H1 (cell line): ENCODE measurements at regions not wholly inside any gene's neighbourhood (a gene's known extent, or its start where the extent isn't known, plus 50 kb on each side); places are given as distances from the start of the nearest gene placed in this dataset.

Source experiments
- CTCF ChIA-PET: fragments of 300-600 bp; sonication (Branson Sonifier 250); formaldehyde crosslinking; loops from one replicate; lab custom pipeline; 2021; ENCODE audit not compliant: partially characterized antibody; lab: Charles Lee
- POLR2A ChIA-PET: fragments of 300-600 bp; sonication (Branson Sonifier 250); formaldehyde crosslinking; loops from one replicate; lab custom pipeline; 2021; ENCODE audit warnings: inconsistent platforms; ENCODE audit not compliant: partially characterized antibody; lab: Charles Lee
- DNase-seq, 2 experiments: peaks; one replicate each; pipeline versions ENCODE4 v3.0.0 to v3.0.0-alpha.2; 2010 to 2022; ENCODE audit warnings: low spot score in 2 of 2, low read depth in 1 of 2, mixed read lengths in 1 of 2
- FAIRE-seq: peaks from 2 replicates; lab custom pipeline; 2011; peaks lifted over from hg19 to GRCh38; lab: Jason Lieb, UNC
- H2AFZ ChIP-seq: 2 replicates; pipeline ENCODE4 v1.8.1; 2012; ENCODE audit warnings: low read length, inconsistent platforms
- H2AK5ac ChIP-seq: 2 replicates; pipeline ENCODE4 v1.6.1; 2013; ENCODE audit warnings: low read depth, low read length
- H2BK120ac ChIP-seq: replicated peaks from 2 replicates; pipeline ENCODE3; 2013; ENCODE audit warnings: low read depth, low read length, inconsistent platforms
- H2BK12ac ChIP-seq: 2 replicates; pipeline ENCODE4 v1.6.1; 2013; ENCODE audit warnings: low read depth, low read length
- H2BK15ac ChIP-seq: 2 replicates; pipeline ENCODE4 v1.6.1; 2013; ENCODE audit warnings: low read length
- H2BK20ac ChIP-seq: 2 replicates; pipeline ENCODE4 v1.6.1; 2013; ENCODE audit warnings: low read length
- H2BK5ac ChIP-seq: 2 replicates; pipeline ENCODE4 v1.6.1; 2013; ENCODE audit warnings: low read depth, low read length
- H3K14ac ChIP-seq: 2 replicates; pipeline ENCODE4 v1.6.1; 2013; ENCODE audit warnings: inconsistent platforms; ENCODE audit not compliant: insufficient read length
- H3K18ac ChIP-seq: 2 replicates; pipeline ENCODE4 v1.6.1; 2013; ENCODE audit warnings: low read length; ENCODE audit errors: extremely low read depth
- H3K23ac ChIP-seq: 2 replicates; pipeline ENCODE4 v1.6.1; 2013; ENCODE audit warnings: inconsistent platforms; ENCODE audit not compliant: insufficient read length
- H3K23me2 ChIP-seq: 2 replicates; pipeline ENCODE4 v1.6.1; 2013; ENCODE audit warnings: low read depth, low read length
- H3K27ac ChIP-seq: 2 replicates; pipeline ENCODE4 v1.6.1; 2011; ENCODE audit warnings: low read depth, low read length, inconsistent platforms
- H3K27me3 ChIP-seq, 4 experiments: replicated peaks in 1 of 4; 1 replicate in 1 of 4; 2 replicates in 3 of 4; pipeline versions ENCODE4 v1.6.1 to v1.8.1; 2011 to 2013; ENCODE audit warnings: low read length in 3 of 4, mild to moderate bottlenecking in 3 of 4, inconsistent platforms in 2 of 4, mixed read lengths in 2 of 4, moderate library complexity in 1 of 4; ENCODE audit not compliant: control insufficient read depth in 3 of 4, insufficient read depth in 3 of 4; ENCODE audit errors: extremely low read depth in 1 of 4
- H3K36me3 ChIP-seq, 4 experiments: 2 replicates each; pipeline versions ENCODE4 v1.6.1 to v1.8.1; 2011 to 2013; ENCODE audit warnings: mild to moderate bottlenecking in 4 of 4, low read length in 3 of 4, moderate library complexity in 2 of 4, control low read depth in 1 of 4, inconsistent platforms in 1 of 4; ENCODE audit not compliant: insufficient read depth in 4 of 4, control insufficient read depth in 2 of 4
- H3K4ac ChIP-seq: replicated peaks from 2 replicates; pipeline ENCODE3; 2013; ENCODE audit warnings: low read length, low read depth, mixed read lengths, inconsistent platforms; ENCODE audit not compliant: insufficient read length
- H3K4me1 ChIP-seq, 4 experiments: replicated peaks in 1 of 4; 1 replicate in 1 of 4; 2 replicates in 3 of 4; pipeline versions ENCODE4 v1.6.1 to v1.8.1; 2011 to 2013; ENCODE audit warnings: low read length in 3 of 4, inconsistent platforms in 2 of 4, mixed read lengths in 1 of 4; ENCODE audit not compliant: insufficient read depth in 4 of 4, control insufficient read depth in 3 of 4
- H3K4me2 ChIP-seq, 2 experiments: 2 replicates each; pipeline versions ENCODE4 v1.6.1 to v1.8.1; 2011 to 2013; ENCODE audit warnings: low read depth in 2 of 2, low read length in 2 of 2, control low read depth in 1 of 2, inconsistent platforms in 1 of 2, mild to moderate bottlenecking in 1 of 2; ENCODE audit not compliant: insufficient read depth in 1 of 2
- H3K4me3 ChIP-seq, 4 experiments: fragments of 200-600, 300-600 bp in 1 of 4; sonication (generic), shearing (Covaris generic), sonication (Bioruptor Twin) in 1 of 4; 2 replicates each; pipeline versions ENCODE4 v1.5.1 to v1.8.1; 2011 to 2016; ENCODE audit warnings: low read length in 4 of 4, low read depth in 3 of 4, control low read depth in 2 of 4, inconsistent platforms in 2 of 4, mild to moderate bottlenecking in 2 of 4, mixed read lengths in 1 of 4, moderate library complexity in 1 of 4; ENCODE audit not compliant: insufficient read depth in 2 of 4; ENCODE audit errors: extremely low read depth in 1 of 4
- H3K56ac ChIP-seq: replicated peaks from 2 replicates; pipeline ENCODE3; 2013; ENCODE audit warnings: low read depth, mild to moderate bottlenecking, mixed read lengths, low read length, inconsistent platforms; ENCODE audit not compliant: insufficient read length
- H3K79me1 ChIP-seq: 2 replicates; pipeline ENCODE4 v1.6.1; 2013; ENCODE audit warnings: low read depth, low read length, control low read depth
- H3K79me2 ChIP-seq, 2 experiments: 2 replicates each; pipeline versions ENCODE4 v1.6.1 to v1.8.1; 2012 to 2013; ENCODE audit warnings: low read length in 2 of 2, mild to moderate bottlenecking in 2 of 2, inconsistent platforms in 1 of 2; ENCODE audit not compliant: insufficient read depth in 2 of 2, control insufficient read depth in 1 of 2
- H3K9ac ChIP-seq, 4 experiments: replicated peaks in 1 of 4; 1 replicate in 1 of 4; 2 replicates in 3 of 4; pipeline versions ENCODE4 v1.6.1 to v1.8.1; 2011 to 2013; ENCODE audit warnings: low read depth in 3 of 4, low read length in 3 of 4, control low read depth in 2 of 4, mild to moderate bottlenecking in 2 of 4, moderate library complexity in 2 of 4, inconsistent platforms in 1 of 4; ENCODE audit errors: extremely low read depth in 1 of 4
- H3K9me3 ChIP-seq, 2 experiments: 2 replicates each; pipeline versions ENCODE4 v1.6.1 to v1.8.1; 2012 to 2013; ENCODE audit warnings: mild to moderate bottlenecking in 2 of 2, moderate library complexity in 2 of 2, control low read depth in 1 of 2, inconsistent platforms in 1 of 2, low read depth in 1 of 2, low read length in 1 of 2, mixed read lengths in 1 of 2; ENCODE audit not compliant: insufficient read depth in 2 of 2
- H4K20me1 ChIP-seq, 2 experiments: replicated peaks in 1 of 2; 2 replicates each; pipeline versions ENCODE3 to v1.8.1; 2011 to 2013; ENCODE audit warnings: inconsistent platforms in 2 of 2, low read length in 2 of 2, mild to moderate bottlenecking in 1 of 2; ENCODE audit not compliant: insufficient read depth in 2 of 2, control insufficient read depth in 1 of 2
- H4K5ac ChIP-seq: 2 replicates; pipeline ENCODE4 v1.6.1; 2013; ENCODE audit warnings: low read length, low read depth, mixed read lengths, inconsistent platforms; ENCODE audit not compliant: insufficient read length
- H4K8ac ChIP-seq: 2 replicates; pipeline ENCODE4 v1.8.0; 2013; ENCODE audit warnings: mild to moderate bottlenecking, moderate library complexity, low read length, inconsistent platforms; ENCODE audit not compliant: insufficient read depth; ENCODE audit errors: extremely low read depth
- H4K91ac ChIP-seq: replicated peaks from 2 replicates; pipeline ENCODE3; 2013; ENCODE audit warnings: low read length, mixed read lengths, inconsistent platforms; ENCODE audit not compliant: insufficient read length
- CBX5 ChIP-seq: fragments of 300-800, 300-1000 bp; sonication (generic); IDR thresholded peaks from 2 replicates; pipeline ENCODE4 v1.7.1; 2016; ENCODE audit warnings: antibody characterized with exemption, low read length, low read depth
- CBX8 ChIP-seq: fragments of 300-800, 300-1000 bp; sonication (generic); IDR thresholded peaks from 2 replicates; pipeline ENCODE4 v1.7.1; 2016; ENCODE audit warnings: low read depth, low read length, borderline replicate concordance
- CHD1 ChIP-seq: IDR thresholded peaks from 2 replicates; pipeline ENCODE4 v1.6.1; 2012; ENCODE audit warnings: low read depth, low read length, improper control_type of control experiment
- CHD2 ChIP-seq: IDR thresholded peaks from 2 replicates; pipeline ENCODE4 v1.6.1; 2012; ENCODE audit warnings: low read length, improper control_type of control experiment
- EGR1 ChIP-seq: IDR thresholded peaks from 2 replicates; pipeline ENCODE4 v1.6.1; 2011; ENCODE audit warnings: low read depth, low read length, borderline replicate concordance
- EZH2 ChIP-seq: fragments of 200-600 bp; sonication (generic); IDR thresholded peaks from 2 replicates; pipeline ENCODE4 v1.7.1; 2012; ENCODE audit warnings: low read depth, mild to moderate bottlenecking, moderate library complexity, low read length, inconsistent platforms; ENCODE audit not compliant: severe bottlenecking
- FOSL1 ChIP-seq: IDR thresholded peaks from 2 replicates; pipeline ENCODE4 v1.6.1; 2011; ENCODE audit warnings: mild to moderate bottlenecking, low read depth, low read length, moderate library complexity; ENCODE audit not compliant: insufficient read depth
- KDM4A ChIP-seq: IDR thresholded peaks from one replicate; pipeline ENCODE4 v1.7.1; 2012; ENCODE audit warnings: low read depth, mild to moderate bottlenecking, moderate library complexity, low read length, inconsistent platforms; ENCODE audit not compliant: severe bottlenecking
- POU5F1 ChIP-seq: IDR thresholded peaks from 2 replicates; pipeline ENCODE4 v1.6.1; 2011; ENCODE audit warnings: low read depth, mild to moderate bottlenecking, low read length, moderate library complexity
- RXRA ChIP-seq: IDR thresholded peaks from 2 replicates; pipeline ENCODE4 v1.6.1; 2011; ENCODE audit warnings: low read depth, mild to moderate bottlenecking, low read length, moderate library complexity; ENCODE audit not compliant: insufficient read depth
- SIN3A ChIP-seq, 2 experiments: IDR thresholded peaks in 1 of 2; conservative IDR thresholded peaks in 1 of 2; 2 replicates each; pipeline ENCODE4 v1.6.1; 2011 to 2012; ENCODE audit warnings: low read length in 2 of 2, improper control_type of control experiment in 1 of 2, low read depth in 1 of 2, mild to moderate bottlenecking in 1 of 2
- SIX5 ChIP-seq: IDR thresholded peaks from 2 replicates; pipeline ENCODE4 v1.6.1; 2011; ENCODE audit warnings: mild to moderate bottlenecking, low read depth, low read length
- SP4 ChIP-seq: IDR thresholded peaks from 2 replicates; pipeline ENCODE4 v1.6.1; 2012; ENCODE audit warnings: low read length, inconsistent platforms
- SRF ChIP-seq: IDR thresholded peaks from 2 replicates; pipeline ENCODE4 v1.6.1; 2011; ENCODE audit warnings: mild to moderate bottlenecking, low read depth, low read length, moderate library complexity
- SUZ12 ChIP-seq: fragments of 200-600 bp; sonication (generic); IDR thresholded peaks from 2 replicates; pipeline ENCODE4 v1.6.1; 2012; ENCODE audit warnings: mild to moderate bottlenecking, inconsistent platforms, low read length, moderate library complexity, mixed read lengths
- TAF1 ChIP-seq: IDR thresholded peaks from 2 replicates; pipeline ENCODE4 v1.6.1; 2011; ENCODE audit warnings: mild to moderate bottlenecking, low read depth, low read length

DNA sequence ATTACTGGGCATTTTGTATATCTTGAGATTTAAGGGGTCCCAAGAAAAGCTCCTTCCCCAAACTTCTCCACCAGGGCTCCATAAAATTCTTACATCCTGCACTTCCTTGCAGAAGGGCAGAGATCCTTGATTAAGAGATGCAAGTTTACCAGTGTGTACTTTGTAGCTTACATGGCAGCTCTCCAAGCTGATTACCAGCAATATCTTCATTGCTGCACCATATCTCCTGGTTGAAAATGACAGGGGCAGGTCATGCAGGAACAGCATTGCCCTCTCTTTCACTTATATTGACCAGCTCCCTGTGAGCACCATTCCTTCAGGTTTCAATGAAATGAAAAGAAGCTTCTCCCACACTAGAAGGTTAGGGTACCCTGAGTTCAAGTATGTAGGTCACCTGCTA lies 184.6 kb upstream of the PHYHIPL start:
- H2BK15ac ChIP-seq: no peak overlapping the region
- H4K5ac ChIP-seq: no peak overlapping the region
- H2BK20ac ChIP-seq: no peak overlapping the region
- H2BK12ac ChIP-seq: no peak overlapping the region
- no peak overlapping the region for H2AK5ac ChIP-seq
- no peaks in the 10 kb centered on the region for H4K20me1 ChIP-seq
- no peaks in the 10 kb centered on the region for H3K4me1 ChIP-seq
- H3K14ac ChIP-seq: no peak overlapping the region
- peaks cover 4 to 6% of the 10 kb centered on the region in 2 experiments; a peak in 1 of 4 replicates for H3K9me3 ChIP-seq
- H3K23me2 ChIP-seq: no peaks in the 10 kb centered on the region
- H3K36me3 ChIP-seq: no peaks in the 10 kb centered on the region
- FAIRE-seq: no peak
- no peak overlapping the region for H3K18ac ChIP-seq
- H2BK5ac ChIP-seq: no peak overlapping the region
- no peak overlapping the region for H3K56ac ChIP-seq
- no peaks in the 10 kb centered on the region for H3K79me2 ChIP-seq
- no peak overlapping the region for H3K4ac ChIP-seq
- CTCF ChIA-PET: interaction anchor here (1.1 kb wide), 1 partner anchor 17 kb away, joined by 3 read pairs; no protein-coding TSS in a partner anchor
- H3K4me3 ChIP-seq: no peak overlapping the region
- peaks cover 0 to 1% (median 0%) of the 10 kb centered on the region in 4 experiments; a peak in 1 of 7 replicates for H3K27me3 ChIP-seq
- DNase-seq: no peak
- H3K23ac ChIP-seq: no peak overlapping the region
- H2AFZ ChIP-seq: no peak overlapping the region
- H3K79me1 ChIP-seq: no peaks in the 10 kb centered on the region
- no peak overlapping the region for H2BK120ac ChIP-seq
- POLR2A ChIA-PET: no interaction called here
- no peak overlapping the region for H4K91ac ChIP-seq
- H3K9ac ChIP-seq: no peak overlapping the region
- H4K8ac ChIP-seq: no peak overlapping the region
- no peak overlapping the region for H3K27ac ChIP-seq
- no peak overlapping the region for H3K4me2 ChIP-seq
- TF ChIP-seq CBX8 (no peak), POU5F1 (no peak), CBX5 (no peak), EZH2 (no peak), CHD1 (no peak), CHD2 (no peak), FOSL1 (no peak), SUZ12 (no peak), TAF1 (no peak), SIN3A (conservative IDR thresholded peaks at IDR 0.05 in 1 of 2, IDR thresholded peaks at IDR 0.05 in 1 of 2; ENCODE audit: low read depth in 1 of 2, low read length in 2 of 2) (no peak), SIX5 (no peak), KDM4A (no peak), SP4 (no peak), SRF (no peak), RXRA (no peak), EGR1 (no peak)
